PC-9 (cell line): ENCODE measurements at regions not wholly inside any gene's neighbourhood (a gene's known extent, or its start where the extent isn't known, plus 50 kb on each side); places are given as distances from the start of the nearest gene placed in this dataset.
A peak's percentile ranks its signal among the peaks of the same experiment; 100 is the strongest.

ENCODE experiments used
- BruUV-seq: library from RNA; stranded (reverse); fragments of 400-500 nt; replicated peaks from 2 replicates; lab custom pipeline; 2021; lab: Mats Ljungman, UMichigan
- CTCF ChIA-PET: fragments of 300-600 bp; sonication (Branson Sonifier 250); formaldehyde crosslinking; loops from one replicate; lab custom pipeline; 2022; ENCODE audit warnings: antibody characterized with exemption; lab: Charles Lee
- POLR2A ChIA-PET: fragments of 300-600 bp; sonication (Branson Sonifier 250); formaldehyde crosslinking; loops from one replicate; lab custom pipeline; 2022; ENCODE audit warnings: antibody characterized with exemption; ENCODE audit not compliant: unreplicated experiment; lab: Charles Lee
- DNase-seq, 2 experiments: peaks; one replicate each; pipeline versions ENCODE4 v3.0.0 to v3.0.0-alpha.2; 2015 to 2022; ENCODE audit warnings: mixed read lengths in 1 of 2
- H2AFZ ChIP-seq: fragments of 200-600 bp; sonication (generic); 2 replicates; pipeline ENCODE4 v1.8.1; 2017; ENCODE audit warnings: antibody characterized with exemption
- H3F3A ChIP-seq: fragments of 200-600 bp; sonication (generic); 2 replicates; pipeline ENCODE4 v1.8.1; 2017; ENCODE audit warnings: antibody characterized with exemption, mild to moderate bottlenecking, low read depth; ENCODE audit not compliant: insufficient read depth
- H3K27ac ChIP-seq: fragments of 200-600 bp; sonication (generic); 2 replicates; pipeline ENCODE4 v1.6.1; 2016; ENCODE audit warnings: mixed run types
- H3K27me3 ChIP-seq: fragments of 200-600 bp; sonication (generic); 2 replicates; pipeline ENCODE4 v1.6.1; 2016; ENCODE audit warnings: low read depth, mixed run types; ENCODE audit not compliant: insufficient read depth
- H3K36me3 ChIP-seq: fragments of 200-600 bp; sonication (generic); 2 replicates; pipeline ENCODE4 v1.6.1; 2016; ENCODE audit warnings: low read depth, mixed run types
- H3K4me1 ChIP-seq: fragments of 200-600 bp; sonication (generic); replicated peaks from 2 replicates; pipeline ENCODE4 v1.6.1; 2016; ENCODE audit warnings: mixed run types; ENCODE audit not compliant: insufficient read depth
- H3K4me2 ChIP-seq: fragments of 200-600 bp; sonication (generic); 2 replicates; pipeline ENCODE4 v1.6.1; 2017; ENCODE audit warnings: mixed run types
- H3K4me3 ChIP-seq: fragments of 200-600 bp; sonication (generic); 2 replicates; pipeline ENCODE4 v1.6.1; 2016; ENCODE audit warnings: mixed run types
- H3K79me2 ChIP-seq: fragments of 200-600 bp; sonication (generic); 2 replicates; pipeline ENCODE4 v1.6.1; 2017; ENCODE audit warnings: low read depth, mixed run types
- H3K9me2 ChIP-seq: fragments of 200-600 bp; sonication (generic); 2 replicates; pipeline ENCODE4 v1.8.1; 2017; ENCODE audit warnings: mild to moderate bottlenecking; ENCODE audit not compliant: insufficient read depth
- H3K9me3 ChIP-seq: fragments of 200-600 bp; sonication (generic); 2 replicates; pipeline ENCODE4 v1.8.1; 2016; ENCODE audit warnings: low read depth; ENCODE audit not compliant: insufficient read depth
- H4K20me1 ChIP-seq: fragments of 200-600 bp; sonication (generic); 2 replicates; pipeline ENCODE4 v1.8.1; 2017; ENCODE audit not compliant: insufficient read depth
- EZH2 ChIP-seq: fragments of 200-600 bp; sonication (generic); IDR thresholded peaks from 2 replicates; pipeline ENCODE4 v1.8.0; 2017; ENCODE audit warnings: antibody characterized with exemption, low read depth
- intact Hi-C: fragments of 100-400 bp; cut with micrococcal nuclease; formaldehyde crosslinking; loops from one replicate; pipeline ENCODE4 v1.10.0; 2022; ENCODE audit not compliant: unreplicated experiment
- TF ChIP-seq, protein P1 (sequence below): fragments of 200-600 bp; sonication (generic); conservative IDR thresholded peaks from 2 replicates; pipeline ENCODE4 v1.6.1; 2017; ENCODE audit warnings: mixed run types, antibody characterized with exemption, mild to moderate bottlenecking, moderate library complexity

DNA sequence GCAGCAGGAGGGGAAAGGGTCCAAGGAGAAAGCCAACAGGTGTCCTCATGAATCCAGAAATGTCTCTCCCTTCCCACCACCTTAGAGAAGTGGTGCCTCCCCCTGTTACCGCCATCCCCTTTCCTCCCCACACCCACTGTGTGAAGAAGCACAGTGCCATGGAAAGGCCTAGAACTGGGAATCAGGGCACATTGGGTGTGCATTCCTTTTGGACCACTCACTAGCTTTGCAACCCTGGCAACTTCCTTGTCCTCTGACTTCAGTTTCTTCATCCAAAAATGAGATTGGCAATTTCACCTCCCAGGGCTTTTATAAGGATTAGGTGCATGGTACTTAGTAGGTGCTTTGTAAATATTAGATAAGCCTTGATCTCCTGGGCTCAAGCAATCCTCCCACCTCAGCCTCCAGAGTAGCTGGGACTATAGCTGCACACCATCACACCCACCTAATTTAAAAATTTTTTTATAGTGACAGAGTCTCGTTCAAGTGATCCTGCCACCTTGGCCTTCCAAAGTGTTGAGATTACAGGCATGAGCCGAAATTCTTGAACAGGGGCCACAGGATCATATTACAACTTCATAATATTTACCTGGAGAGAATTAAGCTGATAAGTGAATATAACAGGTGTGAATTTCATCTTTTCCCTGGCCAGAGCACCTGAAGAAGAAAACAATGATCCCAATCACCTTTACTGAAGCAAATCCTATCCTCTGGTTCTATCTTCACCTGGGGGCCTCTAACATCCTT lies 97.9 kb upstream of the TAF1B start:
- TF ChIP-seq, protein P1, sequence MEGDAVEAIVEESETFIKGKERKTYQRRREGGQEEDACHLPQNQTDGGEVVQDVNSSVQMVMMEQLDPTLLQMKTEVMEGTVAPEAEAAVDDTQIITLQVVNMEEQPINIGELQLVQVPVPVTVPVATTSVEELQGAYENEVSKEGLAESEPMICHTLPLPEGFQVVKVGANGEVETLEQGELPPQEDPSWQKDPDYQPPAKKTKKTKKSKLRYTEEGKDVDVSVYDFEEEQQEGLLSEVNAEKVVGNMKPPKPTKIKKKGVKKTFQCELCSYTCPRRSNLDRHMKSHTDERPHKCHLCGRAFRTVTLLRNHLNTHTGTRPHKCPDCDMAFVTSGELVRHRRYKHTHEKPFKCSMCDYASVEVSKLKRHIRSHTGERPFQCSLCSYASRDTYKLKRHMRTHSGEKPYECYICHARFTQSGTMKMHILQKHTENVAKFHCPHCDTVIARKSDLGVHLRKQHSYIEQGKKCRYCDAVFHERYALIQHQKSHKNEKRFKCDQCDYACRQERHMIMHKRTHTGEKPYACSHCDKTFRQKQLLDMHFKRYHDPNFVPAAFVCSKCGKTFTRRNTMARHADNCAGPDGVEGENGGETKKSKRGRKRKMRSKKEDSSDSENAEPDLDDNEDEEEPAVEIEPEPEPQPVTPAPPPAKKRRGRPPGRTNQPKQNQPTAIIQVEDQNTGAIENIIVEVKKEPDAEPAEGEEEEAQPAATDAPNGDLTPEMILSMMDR, result no peak
- TF ChIP-seq EZH2, result no peak
- no TSS peak for BruUV-seq
- no peaks in the 10 kb centered on the region for H3K9me3 ChIP-seq
- intact Hi-C loops, result no loop called here
- H2AFZ ChIP-seq, result no peak overlapping the region
- H3K4me1 ChIP-seq, result peaks cover 33% of the 10 kb centered on the region
- H3K36me3 ChIP-seq, result no peaks in the 10 kb centered on the region
- no peak overlapping the region for H3K27ac ChIP-seq
- H3K4me2 ChIP-seq, result no peak overlapping the region
- no peaks in the 10 kb centered on the region for H3K27me3 ChIP-seq
- no peaks in the 10 kb centered on the region for H3K79me2 ChIP-seq
- H3F3A ChIP-seq, result peaks cover 9% of the 10 kb centered on the region; the same call in 1 of the 2 replicates
- peak; percentile 16 to 63 for DNase-seq
- ChIA-PET CTCF (no interaction called here), POLR2A (interaction anchor here (0.6 kb wide), 1 partner anchor 8 kb away, joined by 3 read pairs; no protein-coding TSS in a partner anchor)
- H3K4me3 ChIP-seq, result no peak overlapping the region
- no peaks in the 10 kb centered on the region for H4K20me1 ChIP-seq
- no peaks in the 10 kb centered on the region for H3K9me2 ChIP-seq

DNA sequence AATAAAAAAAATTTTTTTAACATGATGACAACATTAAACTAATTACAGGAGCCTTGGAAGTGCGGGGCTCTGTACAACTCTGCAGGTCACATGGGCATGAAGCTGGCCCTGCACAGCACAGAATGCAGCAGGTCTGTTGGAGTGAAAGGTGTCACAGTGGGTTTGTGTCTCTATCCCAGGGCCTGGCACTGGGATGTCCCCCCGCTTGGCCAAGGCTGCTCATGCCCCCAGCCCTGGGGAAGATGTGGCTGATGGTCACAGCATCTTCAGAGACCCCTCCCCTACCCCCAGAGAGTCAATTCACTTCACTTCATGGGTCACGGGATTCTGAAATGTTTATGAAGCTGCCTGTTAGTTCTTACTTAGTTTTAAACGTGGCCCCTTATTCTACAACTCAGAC lies 95.9 kb upstream of the TAF1B start:
- ChIA-PET POLR2A (no interaction called here), CTCF (no interaction called here)
- H3K4me2 ChIP-seq, result no peak overlapping the region
- no peaks in the 10 kb centered on the region for H3K9me3 ChIP-seq
- H2AFZ ChIP-seq, result no peak overlapping the region
- no peak for DNase-seq
- H3K79me2 ChIP-seq, result no peaks in the 10 kb centered on the region
- H4K20me1 ChIP-seq, result no peaks in the 10 kb centered on the region
- no TSS peak for BruUV-seq
- no peak for TF ChIP-seq EZH2
- TF ChIP-seq, protein P1, result no peak
- peaks cover 30% of the 10 kb centered on the region for H3K4me1 ChIP-seq
- no peak overlapping the region for H3K27ac ChIP-seq
- H3F3A ChIP-seq, result peaks cover 15% of the 10 kb centered on the region
- H3K36me3 ChIP-seq, result no peaks in the 10 kb centered on the region
- intact Hi-C loops, result no loop called here
- H3K9me2 ChIP-seq, result no peaks in the 10 kb centered on the region
- no peaks in the 10 kb centered on the region for H3K27me3 ChIP-seq
- no peak overlapping the region for H3K4me3 ChIP-seq

DNA sequence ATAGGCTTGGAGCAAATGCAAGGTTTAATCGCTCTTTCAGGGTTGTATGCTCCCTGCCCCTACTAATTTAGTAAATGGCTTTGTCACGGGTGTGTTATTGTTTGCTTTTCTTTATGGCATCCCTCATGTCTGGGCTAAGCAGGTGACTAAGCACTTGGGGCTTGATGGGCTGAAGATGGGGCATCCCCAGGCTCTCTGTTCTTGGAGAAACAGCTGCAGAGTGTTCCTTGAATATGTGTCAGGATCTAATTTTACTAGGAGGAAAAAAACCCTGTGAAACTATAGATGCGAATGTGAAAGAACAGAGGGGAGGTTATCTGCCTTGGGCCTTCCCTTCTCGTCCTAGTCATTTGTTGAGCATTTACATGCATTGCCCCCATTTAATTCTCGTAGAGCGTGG lies 94.7 kb upstream of the TAF1B start:
- no peaks in the 10 kb centered on the region for H3K9me3 ChIP-seq
- intact Hi-C loops, result no loop called here
- H3K27ac ChIP-seq, result no peak overlapping the region
- no peaks in the 10 kb centered on the region for H4K20me1 ChIP-seq
- ChIA-PET POLR2A (no interaction called here), CTCF (no interaction called here)
- H3K79me2 ChIP-seq, result no peaks in the 10 kb centered on the region
- peaks cover 25% of the 10 kb centered on the region for H3F3A ChIP-seq
- H3K4me2 ChIP-seq, result peak overlapping the region; percentile 4; the same call in 1 of the 2 replicates
- no TSS peak for BruUV-seq
- no peak overlapping the region for H2AFZ ChIP-seq
- no peak overlapping the region for H3K4me3 ChIP-seq
- TF ChIP-seq, protein P1, result no peak
- TF ChIP-seq EZH2, result no peak
- no peaks in the 10 kb centered on the region for H3K27me3 ChIP-seq
- H3K36me3 ChIP-seq, result no peaks in the 10 kb centered on the region
- peaks cover 35% of the 10 kb centered on the region for H3K4me1 ChIP-seq
- no peak for DNase-seq
- H3K9me2 ChIP-seq, result no peaks in the 10 kb centered on the region
